ENCODE measurements at regions not wholly inside any gene's neighbourhood (a gene's known extent, or its start where the extent isn't known, plus 50 kb on each side); places are given as distances from the start of the nearest gene placed in this dataset.

DNA sequence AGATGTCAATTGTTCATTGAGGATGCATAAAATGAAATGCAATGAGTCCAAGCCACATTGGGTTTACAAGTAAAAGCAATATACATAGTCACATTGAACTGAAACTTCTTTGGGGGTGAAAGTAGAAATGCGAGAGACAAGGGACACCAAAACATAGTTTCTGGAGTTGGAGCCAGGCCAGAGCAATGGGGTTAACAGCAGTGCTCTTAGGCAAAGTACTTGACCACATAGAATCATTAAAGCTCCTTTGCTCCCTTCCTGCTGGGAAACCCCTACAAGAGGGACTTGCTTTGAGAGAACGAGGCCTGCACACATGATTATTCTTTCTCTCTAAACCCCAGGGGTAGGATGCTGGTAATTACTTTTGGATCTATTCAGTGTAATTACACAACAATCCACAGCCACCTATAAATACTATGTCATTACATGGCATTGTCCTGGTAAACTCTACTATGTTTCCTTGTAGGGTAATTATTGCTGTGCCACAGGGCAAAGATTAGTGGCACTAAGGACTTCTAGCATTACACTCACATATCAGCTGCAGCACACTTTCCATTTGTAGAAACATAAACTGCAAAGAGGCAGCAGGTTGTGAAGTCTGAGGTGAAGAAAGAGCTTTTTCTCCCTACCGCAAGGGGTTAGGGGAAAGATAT, 421.6 kb upstream of the PBX1 start:
- no peak for TF ChIP-seq BHLHE40 (IDR thresholded peaks at IDR 0.05; ENCODE audit: borderline replicate concordance)
- TF ChIP-seq PKNOX1 (IDR thresholded peaks at IDR 0.05): no peak
- TF ChIP-seq CTBP1 (IDR thresholded peaks at IDR 0.05; ENCODE audit: borderline replicate concordance): no peak
- TF ChIP-seq SP1 (IDR thresholded peaks at IDR 0.05): no peak
- no peak for TF ChIP-seq TARDBP (IDR thresholded peaks at IDR 0.05)
- no peak for TF ChIP-seq SUZ12 (IDR thresholded peaks at IDR 0.05)
- no peak for TF ChIP-seq HDGF (IDR thresholded peaks at IDR 0.05; ENCODE audit: borderline replicate concordance)
- TF ChIP-seq ELF4 (IDR thresholded peaks at IDR 0.05): no peak
- TF ChIP-seq FOXK2 (IDR thresholded peaks at IDR 0.05): no peak
- no peak for TF ChIP-seq FOXM1 (IDR thresholded peaks at IDR 0.05; ENCODE audit: borderline replicate concordance)
- no peak for TF ChIP-seq FOXA1 (IDR thresholded peaks at IDR 0.05)
- no peak for TF ChIP-seq ZNF384 (IDR thresholded peaks at IDR 0.05)
- no peak for TF ChIP-seq ARNT (IDR thresholded peaks at IDR 0.05)
